GF-D8 (cell line): ENCODE measurements at regions not wholly inside any gene's neighbourhood (a gene's known extent, or its start where the extent isn't known, plus 50 kb on each side); places are given as distances from the start of the nearest gene placed in this dataset.
"Not testable (repeated sequence)": the region's sequence is repeated elsewhere in the genome, so short reads cannot be mapped to it uniquely, and the experiment has no call there.

ENCODE experiments used
- DNase-seq: peaks from one replicate; lab custom pipeline; 2025; lab: John Stamatoyannopoulos, UW

- no peak for DNase-seq
Measured at GRCh38 chr3:197406266-197406665, 107.9 kb upstream of the DLG1 start.

- DNase-seq, result no peak
Measured at GRCh38 chr3:197404754-197405153, 106.3 kb upstream of the DLG1 start.

- DNase-seq, result no peak
Measured at GRCh38 chr3:197404030-197404429, 105.6 kb upstream of the DLG1 start.

GRCh38 chr3:197402401-197402800 is 104.0 kb upstream of the DLG1 start:
- DNase-seq, result not testable (repeated sequence)

- no peak for DNase-seq
Measured at GRCh38 chr3:197399486-197399885, 101.1 kb upstream of the DLG1 start.

GRCh38 chr3:197398286-197398878 is 100.0 kb upstream of the DLG1 start:
- no peak for DNase-seq

- DNase-seq, result no peak
Measured at GRCh38 chr3:197397838-197398237, 99.4 kb upstream of the DLG1 start.

- DNase-seq, result no peak
Measured at GRCh38 chr3:197394464-197395321, 96.3 kb upstream of the DLG1 start.

- DNase-seq, result not testable (repeated sequence)
Measured at GRCh38 chr3:197394126-197394463, 95.7 kb upstream of the DLG1 start.

- no peak for DNase-seq
Measured at GRCh38 chr3:197393711-197394110, 95.3 kb upstream of the DLG1 start.

GRCh38 chr3:197392961-197393360 is 94.5 kb upstream of the DLG1 start:
- DNase-seq, result no peak

GRCh38 chr3:197381371-197381770 is 83.0 kb upstream of the DLG1 start:
- no peak for DNase-seq

- DNase-seq, result no peak
Measured at GRCh38 chr3:197380786-197381185, 82.4 kb upstream of the DLG1 start.

- no peak for DNase-seq
Measured at GRCh38 chr3:197378985-197379718, 80.7 kb upstream of the DLG1 start.

GRCh38 chr3:197376735-197377555 is 78.5 kb upstream of the DLG1 start:
- DNase-seq, result no peak

GRCh38 chr3:197376020-197376419 is 77.6 kb upstream of the DLG1 start:
- DNase-seq, result no peak

GRCh38 chr3:197375001-197375441 is 76.6 kb upstream of the DLG1 start:
- no peak for DNase-seq

- DNase-seq, result no peak
Measured at GRCh38 chr3:197373096-197373495, 74.7 kb upstream of the DLG1 start.

- no peak for DNase-seq
Measured at GRCh38 chr3:197372047-197372661, 73.7 kb upstream of the DLG1 start.

GRCh38 chr3:197371591-197372046 is 73.2 kb upstream of the DLG1 start:
- no peak for DNase-seq

- no peak for DNase-seq
Measured at GRCh38 chr3:197369545-197369944, 71.1 kb upstream of the DLG1 start.

GRCh38 chr3:197368821-197369220 is 70.4 kb upstream of the DLG1 start:
- no peak for DNase-seq
